HG02642 (cell line): ENCODE measurements at regions not wholly inside any gene's neighbourhood (a gene's known extent, or its start where the extent isn't known, plus 50 kb on each side); places are given as distances from the start of the nearest gene placed in this dataset.
"Not testable (repeated sequence)": the region's sequence is repeated elsewhere in the genome, so short reads cannot be mapped to it uniquely, and the experiment has no call there.

ENCODE experiments used
- ATAC-seq: cut with Tn5 transposase; IDR thresholded peaks from one replicate; pipeline ENCODE4 v1.9.1; 2021; ENCODE audit warnings: mild to moderate bottlenecking; ENCODE audit not compliant: unreplicated experiment, poor library complexity

- ATAC-seq: no peak
Observed at GRCh38 chr2:52463457-52463856, 1304.1 kb upstream of the CHAC2 start.

GRCh38 chr2:52456561-52457377 lies 1310.8 kb upstream of the CHAC2 start:
- ATAC-seq: no peak

- no peak for ATAC-seq
Observed at GRCh38 chr2:52454962-52455361, 1312.6 kb upstream of the CHAC2 start.

DNA sequence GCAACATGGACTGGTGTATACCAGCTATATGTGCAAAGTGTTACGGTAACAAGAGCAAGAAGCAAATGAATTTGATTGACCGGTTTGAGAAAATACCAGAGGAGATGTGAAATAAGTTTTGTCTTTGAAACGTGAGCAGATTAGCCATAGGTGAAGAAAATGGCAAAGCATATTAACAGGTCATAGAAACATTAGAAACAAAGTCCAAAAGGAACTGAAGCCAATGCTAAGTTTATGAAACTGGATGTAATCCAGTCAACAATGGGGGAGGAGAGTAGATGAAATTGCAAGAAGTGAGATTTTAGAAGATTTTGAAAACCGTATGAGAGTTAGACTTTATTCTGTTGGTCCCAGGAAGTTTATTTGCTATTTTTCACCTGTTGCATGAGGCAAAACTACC lies 1315.4 kb upstream of the CHAC2 start:
- no peak for ATAC-seq

- ATAC-seq: no peak
Observed at GRCh38 chr2:52445686-52446085, 1321.9 kb upstream of the CHAC2 start.

DNA sequence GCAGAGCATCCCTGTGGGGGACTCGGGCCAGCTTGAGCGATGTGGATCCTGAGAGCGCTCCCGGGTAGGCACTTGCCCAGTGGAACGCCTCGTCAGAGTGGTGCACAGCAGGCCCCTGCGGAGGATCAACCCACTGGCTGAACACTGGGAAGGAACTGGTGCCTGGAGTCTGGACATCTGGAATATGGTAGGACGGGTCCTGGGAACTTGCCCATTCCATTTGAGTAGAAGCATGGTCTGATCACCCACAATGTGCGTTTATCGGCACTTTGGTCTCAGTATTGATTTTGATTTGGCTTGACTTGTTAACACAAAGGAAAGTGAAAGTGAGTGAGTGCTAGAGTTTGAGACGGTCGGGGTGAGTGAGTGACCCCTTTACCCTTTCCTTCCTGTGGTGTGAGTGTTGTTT lies 1336.2 kb upstream of the CHAC2 start:
- ATAC-seq: no peak

- ATAC-seq: no peak
Observed at GRCh38 chr2:52429740-52430139, 1337.9 kb upstream of the CHAC2 start.

DNA sequence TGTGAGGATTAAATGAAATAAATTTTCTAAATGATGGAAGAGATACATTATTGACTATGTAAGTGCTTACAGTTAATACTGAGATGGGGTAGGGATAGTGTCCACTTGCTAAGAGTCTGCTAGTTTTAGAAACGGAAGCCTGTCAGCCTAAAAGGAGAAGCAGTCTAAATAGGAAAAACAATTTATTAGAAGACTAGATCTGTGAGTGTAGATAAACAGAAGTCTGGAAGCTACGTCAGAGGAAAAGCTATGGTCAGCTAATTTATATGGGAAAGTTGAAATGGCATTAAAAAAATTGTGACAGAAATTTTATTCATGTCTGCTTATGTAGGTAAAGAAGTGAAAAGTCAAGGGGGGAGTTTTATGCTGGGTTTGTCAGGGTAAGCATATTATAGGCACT lies 1338.4 kb upstream of the CHAC2 start:
- no peak for ATAC-seq

DNA sequence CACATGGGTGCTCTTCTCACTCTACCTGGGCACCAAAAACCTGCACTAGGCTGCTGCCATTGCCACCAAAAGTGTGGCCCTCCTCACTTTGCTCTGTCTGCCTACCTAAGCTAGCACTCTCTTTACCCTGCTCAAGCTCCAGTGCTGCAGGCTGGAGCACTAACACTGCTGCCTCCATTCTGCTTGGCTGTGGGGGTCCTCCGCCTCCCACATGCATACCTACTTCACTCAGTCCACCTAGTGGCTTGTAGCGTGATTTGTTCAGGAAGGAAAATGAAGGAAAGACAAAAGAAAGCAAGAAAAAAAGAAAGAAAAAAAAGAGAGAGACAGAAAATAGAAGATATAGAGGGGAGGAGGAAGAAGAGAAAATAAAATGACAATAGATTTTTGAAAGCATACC lies 1339.4 kb upstream of the CHAC2 start:
- no peak for ATAC-seq

DNA sequence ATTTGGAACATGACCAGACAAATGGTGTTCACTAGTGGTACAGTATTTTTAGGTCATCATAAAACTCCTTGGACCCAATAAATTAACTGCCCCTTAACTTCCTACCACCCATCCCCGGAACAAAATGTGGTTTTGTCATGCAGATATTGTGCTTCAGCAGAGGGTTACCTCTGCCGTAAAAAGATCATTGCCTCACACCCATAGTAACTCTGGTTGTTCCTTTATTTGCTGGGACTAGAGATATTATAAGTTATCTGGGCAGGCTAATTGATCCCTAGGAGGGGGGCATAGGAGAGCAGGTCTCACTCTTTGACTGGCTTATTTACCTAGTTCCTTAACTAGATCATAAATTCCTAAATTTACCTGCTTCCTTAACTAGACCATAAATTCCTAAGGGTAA lies 1343.9 kb upstream of the CHAC2 start:
- ATAC-seq: no peak

DNA sequence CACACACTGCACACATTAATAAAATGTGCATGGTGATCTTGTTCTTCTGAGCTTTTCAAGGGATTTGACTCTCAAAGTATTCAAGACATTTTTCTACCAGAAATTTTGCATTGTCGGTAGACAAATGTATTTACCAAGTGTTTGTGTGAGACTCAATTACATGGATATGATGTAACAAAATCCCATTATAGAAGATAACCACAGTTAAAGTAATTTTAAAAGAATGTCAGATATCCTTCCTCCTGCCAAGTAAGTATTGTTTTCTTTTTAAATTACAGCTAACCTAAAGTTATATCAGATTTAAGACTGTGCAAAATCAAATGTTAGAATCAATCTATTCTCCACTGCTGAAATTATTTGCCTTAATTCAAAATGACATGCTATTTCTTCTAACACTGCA lies 1344.5 kb upstream of the CHAC2 start:
- no peak for ATAC-seq

DNA sequence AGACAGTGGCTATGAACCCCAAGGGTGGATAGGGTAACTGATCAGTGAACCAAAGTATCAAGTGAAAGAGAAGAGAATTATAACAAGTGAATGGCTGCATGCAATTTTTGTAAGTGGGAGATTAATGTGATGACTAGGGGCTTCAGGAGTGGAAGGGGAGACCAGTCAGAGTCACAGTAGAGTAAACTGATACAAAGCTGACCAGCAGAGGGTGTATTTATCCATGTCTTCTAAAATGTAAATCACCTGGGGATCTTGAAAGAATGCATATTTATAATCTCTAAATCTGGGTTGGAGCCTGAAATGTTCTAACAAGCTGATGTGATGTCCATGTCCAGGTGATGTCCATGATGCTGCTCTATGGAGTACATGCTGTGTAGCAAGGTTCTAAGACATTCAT lies 1351.3 kb upstream of the CHAC2 start:
- no peak for ATAC-seq

DNA sequence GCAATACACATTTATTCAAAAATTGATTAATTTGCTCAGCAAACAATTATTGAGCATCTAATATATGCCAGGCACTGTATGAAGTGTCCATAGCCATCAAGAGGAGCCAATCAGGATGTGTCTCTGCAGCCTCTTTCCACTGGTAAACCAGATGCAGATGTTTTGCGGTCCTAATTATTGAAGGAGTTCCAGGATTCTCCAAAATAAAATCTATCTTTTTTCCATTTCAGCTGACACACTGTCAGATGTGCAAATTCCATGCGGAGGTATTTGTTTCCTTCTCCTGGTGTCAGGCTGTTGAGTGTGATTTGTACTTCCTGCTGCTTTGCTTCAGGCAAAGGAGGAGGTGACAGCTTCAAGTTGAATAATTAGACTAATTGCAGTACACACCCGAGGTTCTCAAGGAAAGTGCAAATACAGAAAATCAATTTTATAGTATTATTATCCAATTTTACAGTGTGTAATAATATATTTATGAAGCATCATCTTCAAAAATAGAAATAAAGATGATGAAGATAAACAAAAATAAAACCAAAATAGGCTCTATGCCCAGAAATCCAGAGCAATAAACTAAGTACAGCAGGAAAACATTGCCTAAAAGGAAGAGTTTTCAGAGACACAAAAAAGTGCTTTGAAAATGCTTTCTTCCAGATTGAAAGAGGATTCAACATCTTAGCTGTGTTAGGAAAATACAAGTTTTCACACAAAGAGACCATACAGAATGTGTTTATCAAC lies 1352.9 kb upstream of the CHAC2 start:
- no peak for ATAC-seq

DNA sequence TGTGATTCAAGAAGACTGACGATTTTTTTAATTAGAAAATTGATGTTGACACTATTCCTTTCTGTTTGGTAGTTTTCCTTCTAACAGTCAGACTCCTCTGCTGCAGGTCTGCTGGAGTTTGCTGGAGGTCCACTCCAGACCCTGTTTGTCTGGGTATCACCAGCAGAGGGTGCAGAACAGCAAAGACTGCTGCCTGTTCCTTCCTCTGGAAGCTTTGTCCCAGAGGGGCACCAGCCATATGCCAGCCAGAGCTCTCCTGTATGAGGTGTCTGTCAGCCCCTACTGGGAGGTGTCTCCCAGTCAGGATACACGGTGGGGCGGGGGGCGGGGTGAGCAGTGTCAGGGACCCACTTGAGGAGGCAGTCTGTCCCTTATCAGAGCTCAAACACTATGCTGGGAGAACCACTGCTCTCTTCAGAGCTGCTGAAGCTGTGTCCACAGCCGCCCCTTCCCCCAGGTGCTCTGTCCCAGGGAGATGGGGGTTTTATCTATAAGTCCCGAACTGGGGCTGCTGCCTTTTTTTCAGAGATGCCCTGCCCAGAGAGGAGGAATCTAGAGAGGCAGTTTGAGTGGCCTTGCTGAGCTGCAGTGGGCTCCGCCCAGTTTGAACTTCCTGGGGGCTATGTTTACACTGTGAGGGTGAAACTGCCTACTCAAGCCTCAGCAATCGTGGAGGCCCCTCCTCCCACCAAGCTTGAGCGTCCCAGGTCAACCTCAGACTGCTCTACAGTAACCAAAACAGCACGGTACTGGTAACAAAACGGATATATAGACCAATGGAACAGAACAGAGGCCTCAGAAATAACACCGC lies 1358.1 kb upstream of the CHAC2 start:
- not testable (repeated sequence) for ATAC-seq

- ATAC-seq: no peak
Observed at GRCh38 chr2:52405980-52406379, 1361.6 kb upstream of the CHAC2 start.

- no peak for ATAC-seq
Observed at GRCh38 chr2:52404866-52405265, 1362.7 kb upstream of the CHAC2 start.

- ATAC-seq: no peak
Observed at GRCh38 chr2:52404046-52404445, 1363.6 kb upstream of the CHAC2 start.

- ATAC-seq: no peak
Observed at GRCh38 chr2:52402128-52402527, 1365.5 kb upstream of the CHAC2 start.

GRCh38 chr2:52396836-52397235 lies 1364.9 kb upstream of the NRXN1 start:
- ATAC-seq: no peak

DNA sequence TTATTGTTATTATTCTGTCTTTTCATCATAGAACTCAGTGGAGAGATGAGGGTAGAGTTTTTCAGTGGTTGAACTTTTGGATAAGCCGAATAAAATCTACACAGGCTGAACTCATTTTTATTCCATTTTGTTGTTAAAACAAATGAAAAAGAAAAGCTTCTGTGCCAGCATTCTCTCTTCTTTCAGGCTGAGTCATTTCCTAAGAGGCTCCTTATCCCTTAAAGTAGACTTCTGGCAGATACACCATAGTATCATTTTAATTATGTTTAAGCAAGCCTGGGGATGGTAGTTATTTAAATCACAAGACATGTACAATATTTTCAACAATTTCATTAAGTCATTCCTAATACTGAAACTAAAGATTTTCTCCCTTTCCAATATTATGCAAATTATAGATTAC lies 1364.0 kb upstream of the NRXN1 start:
- no peak for ATAC-seq

- no peak for ATAC-seq
Observed at GRCh38 chr2:52391621-52392020, 1359.7 kb upstream of the NRXN1 start.
